Right lobe of liver (tissue), 6 donors: ENCODE measurements at regions not wholly inside any gene's neighbourhood (a gene's known extent, or its start where the extent isn't known, plus 50 kb on each side); places are given as distances from the start of the nearest gene placed in this dataset.

Experiments used
- ATAC-seq, 4 donors: fragments of 200-7000 bp; cut with Tn5 transposase; one replicate each; pipeline ENCODE4 v1.9.1; 2020; ENCODE audit warnings: mild to moderate bottlenecking in 4 of 4, moderate library complexity in 4 of 4
- DNase-seq, 3 donors: peaks; one replicate each; pipeline ENCODE4 v3.0.0-alpha.2; 2020
- H3K27ac ChIP-seq, 3 donors: fragments of 200-600 bp; one replicate each; pipeline ENCODE4 v1.8.0; 2022
- H3K27me3 ChIP-seq, 2 donors: fragments of 200-600 bp; one replicate each; pipeline ENCODE4 v1.8.0; 2022
- H3K36me3 ChIP-seq, 4 donors: fragments of 200-600 bp; sonication (generic) in 1 of 4; one replicate each; pipeline versions ENCODE4 v1.5.1 to v1.8.0; 2017 to 2022; ENCODE audit warnings: control low read depth in 1 of 4
- H3K4me1 ChIP-seq, 4 donors: fragments of 200-600 bp; sonication (generic) in 1 of 4; one replicate each; pipeline versions ENCODE4 v1.5.1 to v1.8.0; 2017 to 2022; ENCODE audit warnings: control low read depth in 1 of 4
- H3K4me3 ChIP-seq, 3 donors: fragments of 200-600 bp; one replicate each; pipeline ENCODE4 v1.8.0; 2022
- H3K9me3 ChIP-seq, 4 donors: fragments of 200-600 bp; sonication (generic) in 1 of 4; one replicate each; pipeline versions ENCODE4 v1.5.1 to v1.8.0; 2017 to 2022; ENCODE audit warnings: control low read depth in 1 of 4
- POLR2A ChIP-seq: fragments of 450-650 bp; IDR thresholded peaks from one replicate; pipeline ENCODE4 v1.6.1; 2017; ENCODE audit warnings: antibody characterized with exemption, mild to moderate bottlenecking
- WGBS: methylation state at CpG from one replicate; pipeline ENCODE4 v1.1.6; 2018; ENCODE audit warnings: low coverage, low lambda C conversion rate; ENCODE audit not compliant: insufficient coverage; ENCODE audit errors: missing lambda C conversion rate; 5-methylcytosine and 5-hydroxymethylcytosine counted together
- intact Hi-C, 2 donors: fragments of 100-400 bp; cut with DNase I; formaldehyde crosslinking; loops; one replicate each; pipeline versions ENCODE4 v1.11.2 to v1.14.1; 2022
- TF ChIP-seq, protein P1 (sequence below), 4 donors: fragments of 200-600 bp in 3 of 4; fragments of 450-650 bp in 1 of 4; IDR thresholded peaks; one replicate each; pipeline versions ENCODE4 v1.5.1 to v1.8.0; 2016 to 2022; ENCODE audit warnings: antibody characterized with exemption in 4 of 4, mild to moderate bottlenecking in 2 of 4
- donor health status: DM: no; HTN: yes; CAD: no.
- donor health status: DM: no; HTN: no; CAD: no.
- donor health status: DM: no; HTN: no; CAD: no.
- donor health status: DM: no; HTN: yes; CAD: no.
- donor health status: DM: no; HTN: yes; CAD: no.

DNA sequence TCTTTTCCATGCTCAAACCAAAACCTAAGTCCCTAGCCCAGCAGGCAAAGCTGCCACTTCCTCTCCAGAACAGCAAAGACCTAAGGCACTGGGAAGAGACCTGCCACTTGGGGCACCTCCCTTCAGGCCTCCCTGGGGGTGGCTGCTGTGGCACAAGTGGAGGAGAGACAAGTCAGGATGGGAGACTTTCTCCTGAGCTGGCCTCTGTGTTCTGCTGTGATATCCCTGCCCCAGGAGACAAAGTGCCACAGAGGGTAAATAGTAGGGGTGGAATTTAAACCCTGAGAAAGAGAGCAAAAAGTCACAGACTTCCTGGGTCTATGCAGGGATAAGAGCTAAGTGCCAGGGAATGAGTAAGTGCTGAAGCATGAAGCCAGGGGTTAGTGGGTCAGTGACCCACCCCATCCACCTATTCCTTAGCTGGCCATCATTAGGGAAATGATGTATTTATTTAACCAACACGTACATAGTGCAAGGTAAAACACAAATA lies 84.2 kb downstream of the MRPL14 start:
- ATAC-seq (peak; percentile 59 to 88 (median 74)), DNase-seq (peak in 2 of 3 donors; percentile 29 to 41)
- no peaks in the 10 kb centered on the region for H3K27me3 ChIP-seq
- no peaks in the 10 kb centered on the region for H3K36me3 ChIP-seq
- intact Hi-C loops, result no loop called here
- no peaks in the 10 kb centered on the region for H3K9me3 ChIP-seq
- TF ChIP-seq POLR2A, result no peak
- TF ChIP-seq, protein P1, sequence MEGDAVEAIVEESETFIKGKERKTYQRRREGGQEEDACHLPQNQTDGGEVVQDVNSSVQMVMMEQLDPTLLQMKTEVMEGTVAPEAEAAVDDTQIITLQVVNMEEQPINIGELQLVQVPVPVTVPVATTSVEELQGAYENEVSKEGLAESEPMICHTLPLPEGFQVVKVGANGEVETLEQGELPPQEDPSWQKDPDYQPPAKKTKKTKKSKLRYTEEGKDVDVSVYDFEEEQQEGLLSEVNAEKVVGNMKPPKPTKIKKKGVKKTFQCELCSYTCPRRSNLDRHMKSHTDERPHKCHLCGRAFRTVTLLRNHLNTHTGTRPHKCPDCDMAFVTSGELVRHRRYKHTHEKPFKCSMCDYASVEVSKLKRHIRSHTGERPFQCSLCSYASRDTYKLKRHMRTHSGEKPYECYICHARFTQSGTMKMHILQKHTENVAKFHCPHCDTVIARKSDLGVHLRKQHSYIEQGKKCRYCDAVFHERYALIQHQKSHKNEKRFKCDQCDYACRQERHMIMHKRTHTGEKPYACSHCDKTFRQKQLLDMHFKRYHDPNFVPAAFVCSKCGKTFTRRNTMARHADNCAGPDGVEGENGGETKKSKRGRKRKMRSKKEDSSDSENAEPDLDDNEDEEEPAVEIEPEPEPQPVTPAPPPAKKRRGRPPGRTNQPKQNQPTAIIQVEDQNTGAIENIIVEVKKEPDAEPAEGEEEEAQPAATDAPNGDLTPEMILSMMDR (IDR thresholded peaks at IDR 0.05), result no peak
- 29% methylated on average over 1 of the region's 1 CpG for WGBS
- peak overlapping the region in 1 of 3 donors; percentile 32 for H3K27ac ChIP-seq
- peaks cover 0 to 14% (median 6%) of the 10 kb centered on the region in 4 donors for H3K4me1 ChIP-seq
- no peak overlapping the region for H3K4me3 ChIP-seq

DNA sequence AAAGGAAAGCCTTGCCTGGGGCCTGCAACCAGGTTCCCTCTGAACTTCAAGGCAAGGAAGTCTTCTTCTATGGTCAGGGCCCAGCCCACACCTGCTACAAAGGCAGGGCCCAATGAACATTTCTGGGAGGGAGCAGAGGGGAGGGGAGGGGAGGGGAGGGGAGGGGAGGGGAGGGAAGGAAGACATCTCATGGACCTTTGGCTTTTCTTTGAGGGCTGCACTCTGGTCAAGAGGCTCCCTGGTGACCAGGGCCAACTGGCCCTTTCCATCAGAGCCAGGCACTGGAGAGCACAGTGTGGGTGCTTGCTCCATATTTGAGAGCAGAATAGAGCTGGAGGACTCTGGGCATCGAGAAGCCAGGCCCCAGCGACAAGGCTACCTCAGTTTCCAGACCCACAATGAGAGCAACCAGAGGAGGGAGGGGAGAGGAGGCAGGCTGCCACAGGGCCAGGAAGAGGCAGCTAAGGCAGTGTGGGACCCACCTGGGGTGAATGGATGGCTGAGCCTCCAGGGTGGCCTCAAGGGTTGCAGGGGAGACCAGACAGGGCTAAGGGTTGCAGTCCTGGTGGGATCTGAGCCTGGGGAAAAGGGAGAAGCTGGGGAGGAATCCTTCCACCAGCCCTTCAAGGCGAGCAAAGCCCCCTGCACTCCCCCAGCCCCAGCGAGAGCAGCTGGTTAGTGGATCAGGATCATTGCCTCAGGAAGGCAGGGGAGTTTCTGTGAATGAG lies 84.8 kb downstream of the MRPL14 start:
- ATAC-seq (peak in 1 of 4 donors; percentile 5), DNase-seq (peak in 2 of 3 donors; percentile 7 to 34)
- Histone ChIP-seq H3K36me3 (no peaks in the 10 kb centered on the region), H3K27me3 (no peaks in the 10 kb centered on the region), H3K4me3 (no peak overlapping the region), H3K9me3 (no peaks in the 10 kb centered on the region), H3K27ac (peak overlapping the region in 1 of 3 donors; percentile 1), H3K4me1 (peaks cover 0 to 14% (median 6%) of the 10 kb centered on the region in 4 donors)
- 100% methylated on average over 2 of the region's 4 CpGs for WGBS
- TF ChIP-seq, protein P1 (IDR thresholded peaks at IDR 0.05), result no peak
- intact Hi-C loops, result no loop called here

DNA sequence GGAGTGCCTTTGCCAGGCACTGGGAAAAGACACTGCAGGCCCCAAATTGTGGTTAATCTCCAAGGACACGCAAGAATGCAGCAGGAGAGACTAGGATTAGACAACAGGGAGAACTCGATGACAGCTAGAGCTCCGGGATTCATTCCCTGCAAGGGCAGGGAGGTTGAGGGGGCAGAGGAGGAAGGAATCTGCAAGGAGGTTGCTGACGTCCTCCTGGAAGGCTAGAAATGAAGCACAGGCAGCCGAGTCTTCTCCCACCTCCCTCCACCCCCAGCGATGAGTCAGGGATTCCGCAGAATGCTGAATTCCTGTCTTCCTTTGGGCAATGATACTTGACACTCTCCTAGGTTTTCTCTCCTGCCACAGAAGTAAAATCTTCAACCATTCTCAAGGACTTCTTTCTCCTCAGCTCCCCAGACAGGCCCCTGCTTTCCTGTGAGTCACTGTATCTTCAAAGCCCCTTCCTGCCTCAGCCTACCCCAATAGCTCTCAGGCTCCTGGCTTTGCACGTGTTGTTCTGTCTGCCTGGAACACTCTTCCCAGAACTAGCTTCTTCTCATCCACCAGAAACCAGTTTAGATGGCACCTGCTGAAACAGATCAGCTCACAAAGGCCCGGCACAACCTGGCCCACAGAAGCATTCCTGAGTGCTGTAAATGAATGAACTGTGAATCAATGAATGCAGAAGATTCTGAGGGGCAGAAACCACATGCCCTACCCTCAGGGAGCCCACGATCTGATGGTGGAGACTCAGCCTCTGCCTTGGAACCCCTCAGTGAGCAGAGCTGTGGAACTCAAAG lies 85.6 kb downstream of the MRPL14 start:
- Histone ChIP-seq H3K4me1 (peaks cover 0 to 14% (median 6%) of the 10 kb centered on the region in 4 donors), H3K9me3 (no peaks in the 10 kb centered on the region), H3K36me3 (no peaks in the 10 kb centered on the region), H3K27me3 (no peaks in the 10 kb centered on the region), H3K4me3 (no peak overlapping the region), H3K27ac (no peak overlapping the region)
- intact Hi-C loops, result no loop called here
- ATAC-seq (peak in 3 of 4 donors; percentile 11 to 28 (median 20)), DNase-seq (peak in 2 of 3 donors; percentile 26 to 37)
- TF ChIP-seq, protein P1 (IDR thresholded peaks at IDR 0.05), result no peak
- TF ChIP-seq POLR2A, result no peak
- 85% methylated on average over 6 of the region's 10 CpGs for whole genome bisulfite sequencing

DNA sequence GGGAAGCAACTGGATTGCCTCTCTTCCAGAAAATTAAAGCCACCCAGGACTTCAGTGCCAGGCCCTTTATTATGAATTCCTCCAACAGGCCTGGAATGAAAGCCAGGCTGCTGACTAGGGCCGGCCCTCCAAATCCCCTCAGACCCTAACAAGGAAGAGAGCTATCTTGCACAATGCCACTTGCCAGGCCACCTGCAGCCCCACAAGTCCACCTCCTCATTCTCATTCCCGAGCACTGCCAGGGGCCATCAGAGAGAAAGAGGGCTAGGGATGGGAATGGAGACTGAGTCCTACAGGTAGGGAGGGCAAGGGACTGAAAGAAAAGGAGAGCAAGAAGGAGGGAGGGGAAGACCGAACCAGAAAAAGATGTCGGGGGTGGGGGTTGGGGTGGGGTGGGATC lies 86.5 kb downstream of the MRPL14 start:
- 72% methylated on average over 3 of the region's 4 CpGs for WGBS
- no peak for ATAC-seq
- H3K27me3 ChIP-seq, result no peaks in the 10 kb centered on the region
- DNase-seq, result peak in 1 of 3 donors; percentile 5
- H3K36me3 ChIP-seq, result no peaks in the 10 kb centered on the region
- intact Hi-C loops, result no loop called here
- H3K9me3 ChIP-seq, result no peaks in the 10 kb centered on the region
- H3K4me3 ChIP-seq, result no peak overlapping the region
- H3K27ac ChIP-seq, result no peak overlapping the region
- H3K4me1 ChIP-seq, result peaks cover 0 to 14% (median 6%) of the 10 kb centered on the region in 4 donors
- TF ChIP-seq, protein P1 (IDR thresholded peaks at IDR 0.05), result no peak
- no peak for TF ChIP-seq POLR2A
